ENCODE measurements at regions not wholly inside any gene's neighbourhood (a gene's known extent, or its start where the extent isn't known, plus 50 kb on each side); places are given as distances from the start of the nearest gene placed in this dataset.

GRCh38 chr7:34596887-34597286 lies 61.1 kb upstream of the NPSR1 start:
- DNase-seq (no peak), ATAC-seq (no peak)
- no peaks in the 10 kb centered on the region for H3K27me3 Mint-ChIP-seq (ENCODE audit: low read depth)
- H3K27ac Mint-ChIP-seq: no peak overlapping the region
- no peak overlapping the region for H3K4me3 Mint-ChIP-seq
- no peaks in the 10 kb centered on the region for H3K36me3 Mint-ChIP-seq (ENCODE audit: low read depth)
- ChIA-PET POLR2A (no interaction called here), CTCF (no interaction called here)
- H3K4me1 Mint-ChIP-seq (ENCODE audit: low read depth): no peaks in the 10 kb centered on the region
- H3K9me3 Mint-ChIP-seq (ENCODE audit: insufficient read depth): no peaks in the 10 kb centered on the region

- no peaks in the 10 kb centered on the region for H3K36me3 Mint-ChIP-seq (ENCODE audit: low read depth)
- POLR2A ChIA-PET: interaction anchor here (0.7 kb wide), 1 partner anchor 25 kb away, joined by 6 read pairs; no protein-coding TSS in a partner anchor
- H3K27me3 Mint-ChIP-seq (ENCODE audit: low read depth): no peaks in the 10 kb centered on the region
- DNase-seq (no peak), ATAC-seq (no peak)
- H3K27ac Mint-ChIP-seq: no peak overlapping the region
- no peak overlapping the region for H3K4me3 Mint-ChIP-seq
- CTCF ChIA-PET: no interaction called here
- H3K4me1 Mint-ChIP-seq (ENCODE audit: low read depth): no peaks in the 10 kb centered on the region
- no peaks in the 10 kb centered on the region for H3K9me3 Mint-ChIP-seq (ENCODE audit: insufficient read depth)
Measured at GRCh38 chr7:34603711-34604444, 54.1 kb upstream of the NPSR1 start.
